CD4-positive, alpha-beta T cell (primary cell): ENCODE measurements at regions not wholly inside any gene's neighbourhood (a gene's known extent, or its start where the extent isn't known, plus 50 kb on each side); places are given as distances from the start of the nearest gene placed in this dataset.

ENCODE experiments used
- ATAC-seq: fragments of 200-7000 bp; cut with Tn5 transposase; one replicate; pipeline ENCODE4 v1.10.0; 2022; ENCODE audit warnings: mild to moderate bottlenecking; ENCODE audit not compliant: poor library complexity
- CTCF ChIA-PET: fragments of 350-600 bp; sonication (Branson Sonifier 250); formaldehyde crosslinking; loops from one replicate; lab custom pipeline; 2021; ENCODE audit warnings: antibody characterized with exemption, inconsistent platforms; lab: Charles Lee
- POLR2A ChIA-PET: fragments of 350-600 bp; sonication (Branson Sonifier 250); formaldehyde crosslinking; loops from one replicate; lab custom pipeline; 2021; ENCODE audit warnings: antibody characterized with exemption, inconsistent platforms; lab: Charles Lee
- DNase-seq, 14 experiments: peaks; one replicate each; pipeline ENCODE4 v3.0.0-alpha.2; 2013 to 2020; ENCODE audit warnings: mixed read lengths in 2 of 14
- H3K27ac ChIP-seq, 2 donors: one replicate each; pipeline versions ENCODE4 v1.5.1 to v1.7.0; 2013; ENCODE audit warnings: low read length in 2 of 2, low read depth in 1 of 2, mild to moderate bottlenecking in 1 of 2
- H3K27me3 ChIP-seq, 2 experiments: 1 replicate in 1 of 2; 2 replicates in 1 of 2; pipeline versions ENCODE4 v1.6.1 to v1.7.0; 2013; ENCODE audit warnings: low read length in 2 of 2, control low read depth in 1 of 2, mild to moderate bottlenecking in 1 of 2, moderate library complexity in 1 of 2; ENCODE audit not compliant: insufficient read depth in 2 of 2, control insufficient read depth in 1 of 2
- H3K36me3 ChIP-seq: one replicate; pipeline ENCODE4 v1.6.1; 2013; ENCODE audit warnings: low read length, control low read depth; ENCODE audit not compliant: insufficient read depth
- H3K4me1 ChIP-seq: one replicate; pipeline ENCODE4 v1.6.1; 2013; ENCODE audit warnings: low read length, control low read depth; ENCODE audit not compliant: insufficient read depth
- H3K4me3 ChIP-seq: one replicate; pipeline ENCODE4 v1.5.1; 2013; ENCODE audit warnings: mild to moderate bottlenecking, low read length, moderate library complexity
- H3K9me3 ChIP-seq, 2 experiments: 1 replicate in 1 of 2; 2 replicates in 1 of 2; pipeline versions ENCODE4 v1.6.1 to v1.7.0; 2013; ENCODE audit warnings: low read length in 2 of 2, mild to moderate bottlenecking in 2 of 2, control low read depth in 1 of 2, moderate library complexity in 1 of 2; ENCODE audit not compliant: control insufficient read depth in 1 of 2, insufficient read depth in 1 of 2
- H3K27ac Mint-ChIP-seq: one replicate; pipeline ENCODE4 v1.8.0; 2020; ENCODE audit warnings: mixed read lengths
- H3K27me3 Mint-ChIP-seq: one replicate; pipeline ENCODE4 v1.8.0; 2021; ENCODE audit warnings: mixed read lengths
- H3K36me3 Mint-ChIP-seq: one replicate; pipeline ENCODE4 v1.8.0; 2021; ENCODE audit warnings: low read depth, mixed read lengths
- H3K4me1 Mint-ChIP-seq: one replicate; pipeline ENCODE4 v1.8.0; 2021; ENCODE audit warnings: low read depth, mixed read lengths
- H3K4me3 Mint-ChIP-seq: one replicate; pipeline ENCODE4 v1.8.0; 2020; ENCODE audit warnings: mild to moderate bottlenecking, mixed read lengths
- H3K9me3 Mint-ChIP-seq: one replicate; pipeline ENCODE4 v1.8.0; 2020; ENCODE audit warnings: mixed read lengths
- intact Hi-C, 2 experiments: fragments of 100-400 bp; cut with DNase I in 1 of 2; cut with micrococcal nuclease in 1 of 2; formaldehyde crosslinking; loops; one replicate each; pipeline versions ENCODE4 v1.15.1 to v1.9.0; 2023 to 2025; cut with DNase I, micrococcal nuclease
- TF ChIP-seq, protein P1 (sequence below): fragments of 200-600 bp; IDR thresholded peaks from one replicate; pipeline ENCODE4 v1.8.0; 2022; ENCODE audit warnings: antibody characterized with exemption, mild to moderate bottlenecking

DNA sequence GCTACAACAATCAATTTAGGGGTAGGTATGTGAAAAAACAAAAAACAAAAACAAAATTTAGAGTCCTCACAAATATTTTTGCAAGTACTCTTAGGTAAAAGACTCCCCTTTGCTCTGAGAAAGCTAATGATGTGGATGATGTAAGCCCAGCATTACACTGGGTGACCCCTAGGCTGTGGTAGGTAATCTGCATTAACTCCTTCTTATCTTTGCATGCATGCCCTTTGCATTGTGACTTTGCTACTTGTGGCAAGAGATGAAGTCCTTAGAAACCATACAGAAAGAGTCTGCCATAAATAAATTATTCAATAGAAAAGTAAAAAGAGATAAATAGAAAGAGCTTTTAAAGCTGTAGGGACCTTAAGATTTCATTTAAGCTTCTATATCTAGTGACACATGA lies 159.7 kb upstream of the MBNL1 start:
- TF ChIP-seq, protein P1, sequence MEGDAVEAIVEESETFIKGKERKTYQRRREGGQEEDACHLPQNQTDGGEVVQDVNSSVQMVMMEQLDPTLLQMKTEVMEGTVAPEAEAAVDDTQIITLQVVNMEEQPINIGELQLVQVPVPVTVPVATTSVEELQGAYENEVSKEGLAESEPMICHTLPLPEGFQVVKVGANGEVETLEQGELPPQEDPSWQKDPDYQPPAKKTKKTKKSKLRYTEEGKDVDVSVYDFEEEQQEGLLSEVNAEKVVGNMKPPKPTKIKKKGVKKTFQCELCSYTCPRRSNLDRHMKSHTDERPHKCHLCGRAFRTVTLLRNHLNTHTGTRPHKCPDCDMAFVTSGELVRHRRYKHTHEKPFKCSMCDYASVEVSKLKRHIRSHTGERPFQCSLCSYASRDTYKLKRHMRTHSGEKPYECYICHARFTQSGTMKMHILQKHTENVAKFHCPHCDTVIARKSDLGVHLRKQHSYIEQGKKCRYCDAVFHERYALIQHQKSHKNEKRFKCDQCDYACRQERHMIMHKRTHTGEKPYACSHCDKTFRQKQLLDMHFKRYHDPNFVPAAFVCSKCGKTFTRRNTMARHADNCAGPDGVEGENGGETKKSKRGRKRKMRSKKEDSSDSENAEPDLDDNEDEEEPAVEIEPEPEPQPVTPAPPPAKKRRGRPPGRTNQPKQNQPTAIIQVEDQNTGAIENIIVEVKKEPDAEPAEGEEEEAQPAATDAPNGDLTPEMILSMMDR = no peak
- H3K27ac Mint-ChIP-seq = no peak overlapping the region
- ChIA-PET POLR2A (no interaction called here), CTCF (no interaction called here)
- Histone ChIP-seq H3K4me1 (no peaks in the 10 kb centered on the region), H3K4me3 (no peak overlapping the region), H3K27ac (no peak overlapping the region), H3K9me3 (no peaks in the 10 kb centered on the region), H3K36me3 (no peaks in the 10 kb centered on the region), H3K27me3 (no peaks in the 10 kb centered on the region)
- H3K4me1 Mint-ChIP-seq = peaks cover 5% of the 10 kb centered on the region
- H3K4me3 Mint-ChIP-seq = no peak overlapping the region
- H3K27me3 Mint-ChIP-seq = no peaks in the 10 kb centered on the region
- ATAC-seq (no peak), DNase-seq (no peak)
- intact Hi-C loops = no loop called here
- no peaks in the 10 kb centered on the region for H3K9me3 Mint-ChIP-seq
- no peaks in the 10 kb centered on the region for H3K36me3 Mint-ChIP-seq

DNA sequence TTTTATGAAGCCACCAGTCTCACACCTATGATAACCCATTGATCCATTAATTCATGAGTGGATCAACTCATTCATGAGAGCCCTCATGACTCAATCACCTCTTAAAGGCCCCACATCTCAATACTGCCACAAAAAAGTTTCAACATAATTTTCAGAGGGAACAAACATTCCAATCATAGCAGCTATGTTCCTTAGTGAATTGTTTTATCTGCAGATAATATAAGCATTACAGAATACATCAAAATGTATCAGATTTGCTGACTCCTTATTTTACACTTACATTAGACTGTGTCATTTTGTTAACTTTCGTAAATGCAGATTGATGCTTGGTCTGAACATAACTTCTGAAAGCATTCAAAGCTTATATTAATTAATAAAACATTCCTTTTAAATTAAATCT lies 155.3 kb upstream of the MBNL1 start:
- Histone ChIP-seq H3K27me3 (no peaks in the 10 kb centered on the region), H3K4me3 (no peak overlapping the region), H3K27ac (no peak overlapping the region), H3K9me3 (peaks cover 0 to 3% of the 10 kb centered on the region in 2 experiments), H3K36me3 (no peaks in the 10 kb centered on the region), H3K4me1 (no peaks in the 10 kb centered on the region)
- Mint-ChIP-seq H3K27ac (no peak overlapping the region), H3K4me3 (no peak overlapping the region), H3K27me3 (no peaks in the 10 kb centered on the region), H3K4me1 (no peaks in the 10 kb centered on the region), H3K9me3 (no peaks in the 10 kb centered on the region), H3K36me3 (no peaks in the 10 kb centered on the region)
- TF ChIP-seq, protein P1 = no peak
- no peak for DNase-seq
- no peak for ATAC-seq
- intact Hi-C loops = no loop called here
- ChIA-PET POLR2A (no interaction called here), CTCF (no interaction called here)

DNA sequence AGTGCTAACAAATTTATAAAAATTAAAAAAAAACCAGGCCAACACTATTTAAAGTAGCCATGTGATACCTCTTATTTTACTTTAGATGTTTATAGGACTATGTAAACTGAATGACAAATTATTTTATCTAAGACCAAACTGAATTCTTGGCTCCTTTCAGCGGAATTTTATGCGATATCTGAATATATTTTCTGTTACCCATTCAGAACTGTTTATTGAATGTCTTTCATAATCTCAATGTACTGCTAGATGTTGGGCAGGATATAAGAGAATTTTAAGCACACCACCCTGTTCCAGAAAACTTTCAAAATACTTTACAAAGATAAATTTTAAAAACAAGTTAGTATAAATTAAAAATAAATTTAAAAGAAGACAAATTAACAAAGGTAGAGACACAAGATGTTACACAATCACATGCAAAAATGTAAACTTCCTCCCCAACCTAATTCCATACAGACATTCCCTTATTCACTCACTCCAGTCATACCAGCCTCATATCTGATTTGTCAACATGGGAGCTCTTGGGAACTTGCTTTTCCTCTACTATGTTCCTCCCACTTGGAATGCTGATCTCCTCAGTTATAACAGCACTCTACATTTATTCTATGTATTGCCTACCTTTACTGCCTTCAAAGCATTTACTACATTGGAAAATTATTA lies 154.6 kb upstream of the MBNL1 start:
- TF ChIP-seq, protein P1 = no peak
- no peaks in the 10 kb centered on the region for H3K4me1 ChIP-seq
- H3K36me3 Mint-ChIP-seq = no peaks in the 10 kb centered on the region
- DNase-seq = no peak
- intact Hi-C loops = no loop called here
- no peak overlapping the region for H3K4me3 ChIP-seq
- no peaks in the 10 kb centered on the region for H3K27me3 Mint-ChIP-seq
- ChIA-PET POLR2A (no interaction called here), CTCF (no interaction called here)
- no peak overlapping the region for H3K27ac Mint-ChIP-seq
- H3K27me3 ChIP-seq = no peaks in the 10 kb centered on the region
- no peaks in the 10 kb centered on the region for H3K36me3 ChIP-seq
- H3K9me3 Mint-ChIP-seq = no peaks in the 10 kb centered on the region
- H3K4me3 Mint-ChIP-seq = no peak overlapping the region
- no peaks in the 10 kb centered on the region for H3K4me1 Mint-ChIP-seq
- peaks cover 0 to 3% of the 10 kb centered on the region in 2 experiments for H3K9me3 ChIP-seq
- H3K27ac ChIP-seq = no peak overlapping the region
- no peak for ATAC-seq
